Heart left ventricle (tissue), 13 donors: ENCODE measurements at regions not wholly inside any gene's neighbourhood (a gene's known extent, or its start where the extent isn't known, plus 50 kb on each side); places are given as distances from the start of the nearest gene placed in this dataset.

ENCODE experiments used
- POLR2A ChIP-seq, 2 donors: fragments of 450-650 bp; IDR thresholded peaks; one replicate each; pipeline ENCODE4 v1.6.1; 2017; ENCODE audit warnings: antibody characterized with exemption in 2 of 2, mild to moderate bottlenecking in 2 of 2, moderate library complexity in 2 of 2
- TF ChIP-seq, protein P1 (sequence below), 12 donors: fragments of 200-600 bp; sonication (generic) in 4 of 12; IDR thresholded peaks; one replicate each; pipeline versions ENCODE4 v1.5.0 to v1.8.0; 2018 to 2022; ENCODE audit warnings: antibody characterized with exemption in 12 of 12, mild to moderate bottlenecking in 5 of 12
- donor health status: ischemic (EF 13 %, LVEDD 7.1; RV severe dilation, severe dysfunction).
- donor health status: DM: no; HTN: yes; CAD: no.
- donor health status: DM: no; HTN: no; CAD: no.
- donor health status: ischemic (EF 25% LVEDD 6.9; RV normal size, moderate dysfunction).
- donor health status: ischemic (EF 25% LVEDD 5.7; RV mildly dilated, moderate dysfunction).
- donor health status: ischemic (EF 35%, LVEDD 5.7; RV mildly dilated, moderate dysfunction).
- donor health status: nonischemic (EF 11% LVEDD 7.7; RV severe dilation, severe dysfunction).
- donor health status: DM: yes; HTN: yes; CAD: no.
- donor health status: PGD.
- donor health status: ischemic (EF 29% LVEDD 5.4; RV normal size, mild dysfunction).
- donor health status: nonischemic (EF 23%, LVEDD 6.1; RV moderate dilation, normal function).

- TF ChIP-seq, protein P1, sequence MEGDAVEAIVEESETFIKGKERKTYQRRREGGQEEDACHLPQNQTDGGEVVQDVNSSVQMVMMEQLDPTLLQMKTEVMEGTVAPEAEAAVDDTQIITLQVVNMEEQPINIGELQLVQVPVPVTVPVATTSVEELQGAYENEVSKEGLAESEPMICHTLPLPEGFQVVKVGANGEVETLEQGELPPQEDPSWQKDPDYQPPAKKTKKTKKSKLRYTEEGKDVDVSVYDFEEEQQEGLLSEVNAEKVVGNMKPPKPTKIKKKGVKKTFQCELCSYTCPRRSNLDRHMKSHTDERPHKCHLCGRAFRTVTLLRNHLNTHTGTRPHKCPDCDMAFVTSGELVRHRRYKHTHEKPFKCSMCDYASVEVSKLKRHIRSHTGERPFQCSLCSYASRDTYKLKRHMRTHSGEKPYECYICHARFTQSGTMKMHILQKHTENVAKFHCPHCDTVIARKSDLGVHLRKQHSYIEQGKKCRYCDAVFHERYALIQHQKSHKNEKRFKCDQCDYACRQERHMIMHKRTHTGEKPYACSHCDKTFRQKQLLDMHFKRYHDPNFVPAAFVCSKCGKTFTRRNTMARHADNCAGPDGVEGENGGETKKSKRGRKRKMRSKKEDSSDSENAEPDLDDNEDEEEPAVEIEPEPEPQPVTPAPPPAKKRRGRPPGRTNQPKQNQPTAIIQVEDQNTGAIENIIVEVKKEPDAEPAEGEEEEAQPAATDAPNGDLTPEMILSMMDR (IDR thresholded peaks at IDR 0.05), result no peak
- no peak for TF ChIP-seq POLR2A (IDR thresholded peaks at IDR 0.05)
Observed at GRCh38 chr2:216942465-216942864, 82.6 kb upstream of the TNP1 start.
